Activated CD4-positive, CD25-positive, alpha-beta regulatory T cell treated with anti-CD3 and anti-CD28 coated beads, Interleukin-2, amount 50 U/mL, for 16 hours (primary cell): ENCODE measurements at regions not wholly inside any gene's neighbourhood (a gene's known extent, or its start where the extent isn't known, plus 50 kb on each side); places are given as distances from the start of the nearest gene placed in this dataset.
"Not testable (repeated sequence)": the region's sequence is repeated elsewhere in the genome, so short reads cannot be mapped to it uniquely, and the experiment has no call there.

ENCODE experiments used
- DNase-seq: peaks from one replicate; pipeline ENCODE4 v3.0.0-alpha.2; 2020; ENCODE audit warnings: low read depth, low spot score

- DNase-seq: not testable (repeated sequence)
Measured at GRCh38 chr20:30386099-30386498, 871.4 kb upstream of the DEFB115 start.

DNA sequence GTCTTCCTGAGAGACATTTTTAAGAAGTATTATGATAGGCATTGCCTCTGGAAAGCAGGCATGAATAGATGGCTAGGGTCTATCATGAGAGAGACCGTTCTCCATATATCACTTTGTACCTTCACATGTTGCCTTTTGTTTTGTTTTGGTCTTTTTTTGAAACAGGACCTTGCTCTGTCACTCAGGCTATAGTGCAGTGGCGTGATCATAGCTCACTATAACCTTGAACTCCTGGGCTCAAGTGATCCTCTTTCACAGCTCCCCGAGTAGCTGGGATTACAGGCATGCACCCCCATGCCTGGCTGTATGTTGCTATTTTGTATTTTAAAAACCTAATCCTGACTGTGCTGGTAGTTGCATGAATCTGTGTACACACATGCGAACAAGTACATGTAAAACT lies 869.6 kb upstream of the DEFB115 start:
- DNase-seq: not testable (repeated sequence)

- not testable (repeated sequence) for DNase-seq
Measured at GRCh38 chr20:30393523-30393922, 863.9 kb upstream of the DEFB115 start.

DNA sequence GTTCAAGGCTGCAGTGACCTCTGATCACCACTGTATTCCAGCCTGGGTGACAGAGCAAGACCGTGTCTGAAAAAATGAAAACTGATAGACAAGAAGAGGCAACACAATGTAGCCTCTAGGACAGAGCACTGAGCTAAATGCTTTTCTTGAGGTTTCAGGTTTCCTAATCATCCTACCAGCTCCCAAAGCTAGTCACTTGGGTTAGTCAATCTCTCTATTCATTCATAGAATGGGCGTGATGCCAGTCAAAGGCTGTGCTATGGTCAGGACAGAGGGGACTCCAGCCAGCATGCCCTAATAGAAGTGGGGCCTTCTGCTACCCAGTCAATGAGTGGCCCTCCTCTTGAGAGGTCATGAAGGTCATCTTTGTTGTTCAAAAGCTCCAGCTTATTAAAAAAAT lies 860.4 kb upstream of the DEFB115 start:
- DNase-seq: not testable (repeated sequence)

DNA sequence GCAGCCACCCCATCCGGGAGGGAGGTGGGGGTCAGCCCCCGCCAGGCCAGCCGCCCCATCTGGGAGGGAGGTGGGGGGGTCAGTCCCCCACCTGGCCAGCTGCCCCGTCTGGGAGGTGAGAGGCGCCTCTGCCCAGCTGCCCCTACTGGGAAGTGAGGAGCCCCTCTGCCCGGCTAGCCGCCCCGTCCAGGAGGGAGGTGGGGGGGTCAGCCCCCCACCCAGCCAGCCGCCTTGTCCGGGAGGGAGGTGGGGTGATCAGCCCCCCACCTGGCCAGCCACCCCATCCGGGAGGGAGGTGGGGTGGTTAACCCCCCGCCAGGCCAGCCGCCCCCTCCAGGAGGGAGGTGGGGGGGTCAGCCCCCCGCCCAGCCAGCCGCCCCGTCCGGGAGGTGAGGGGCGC lies 852.4 kb upstream of the DEFB115 start:
- not testable (repeated sequence) for DNase-seq

GRCh38 chr20:30405585-30405984 lies 851.9 kb upstream of the DEFB115 start:
- DNase-seq: not testable (repeated sequence)

DNA sequence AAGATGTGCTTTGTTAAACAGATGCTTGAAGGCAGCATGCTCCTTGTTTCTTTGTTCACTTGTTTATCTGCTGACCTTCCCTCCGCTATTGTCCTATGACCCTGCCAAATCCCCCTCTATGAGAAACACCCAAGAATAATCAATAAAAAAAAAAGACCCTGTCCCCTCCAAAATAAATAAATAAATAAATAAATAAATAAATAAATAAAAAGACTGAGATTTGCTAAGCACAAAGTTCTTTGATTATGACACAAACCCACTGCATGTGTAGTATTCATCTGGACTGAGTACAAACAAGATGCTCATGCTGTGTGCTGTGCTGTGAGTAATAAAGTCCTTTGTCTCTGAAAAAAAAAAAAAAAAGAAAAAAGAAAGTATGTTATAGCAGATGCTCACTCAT lies 851.1 kb upstream of the DEFB115 start:
- not testable (repeated sequence) for DNase-seq

DNA sequence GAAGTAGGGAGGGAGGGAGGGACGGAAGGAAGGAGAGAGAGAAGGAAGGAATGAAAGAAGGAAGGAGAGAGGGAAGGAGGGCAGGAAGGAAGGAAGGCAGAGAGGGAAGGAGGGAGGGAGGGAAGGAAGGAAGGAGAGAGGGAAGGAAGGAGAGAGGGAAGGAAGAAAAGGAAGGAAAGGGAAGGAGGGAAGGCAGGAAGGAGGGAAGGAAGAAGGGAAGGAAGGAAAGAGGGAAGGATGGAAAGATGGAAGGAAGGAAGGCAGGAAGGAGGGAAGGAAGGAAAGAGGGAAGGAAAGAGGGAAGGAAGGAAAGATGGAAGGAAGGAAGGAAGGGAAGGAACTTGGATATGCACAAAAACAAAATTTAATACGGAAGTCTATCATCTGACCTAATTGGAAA lies 844.5 kb upstream of the DEFB115 start:
- DNase-seq: no peak

GRCh38 chr20:30417387-30417786 lies 840.1 kb upstream of the DEFB115 start:
- not testable (repeated sequence) for DNase-seq

- DNase-seq: not testable (repeated sequence)
Measured at GRCh38 chr20:30418378-30418777, 839.1 kb upstream of the DEFB115 start.

DNA sequence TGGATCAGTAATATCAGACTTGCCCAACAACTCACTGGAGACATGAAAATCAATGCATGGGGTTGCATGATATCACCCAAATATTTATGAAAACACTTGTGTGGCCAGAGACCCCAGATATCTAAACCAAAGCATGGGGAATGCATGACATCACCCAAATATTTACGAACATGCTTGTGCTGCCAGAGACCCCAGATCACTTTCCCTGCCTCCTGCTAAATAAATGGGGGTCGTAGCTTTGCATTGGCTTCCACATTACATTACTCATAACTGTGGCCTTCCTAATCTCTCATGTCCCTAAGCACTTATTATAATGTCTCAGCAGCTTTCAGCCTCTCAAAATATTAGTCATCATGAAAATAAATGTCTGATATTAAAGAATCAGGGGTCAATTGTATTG lies 838.0 kb upstream of the DEFB115 start:
- no peak for DNase-seq

- not testable (repeated sequence) for DNase-seq
Measured at GRCh38 chr20:30419871-30420420, 837.5 kb upstream of the DEFB115 start.
